Adrenal gland (tissue), 9 donors: ENCODE measurements at regions not wholly inside any gene's neighbourhood (a gene's known extent, or its start where the extent isn't known, plus 50 kb on each side); places are given as distances from the start of the nearest gene placed in this dataset.

Experiments used
- DNase-seq, 7 donors: peaks; one replicate each; pipeline ENCODE4 v3.0.0-alpha.2; 2019 to 2020
- H3K27ac ChIP-seq, 5 donors: fragments of 200-600 bp; sonication (generic) in 4 of 5; 1 replicate in 3 of 5; 2 replicates in 2 of 5; pipeline versions ENCODE4 v1.5.1 to v1.8.0; 2016 to 2020; ENCODE audit warnings: mild to moderate bottlenecking in 1 of 5
- H3K27me3 ChIP-seq: fragments of 200-600 bp; 2 replicates; pipeline ENCODE4 v1.8.0; 2021
- H3K36me3 ChIP-seq, 2 donors: fragments of 200-600 bp; replicated peaks in 1 of 2; 1 replicate in 1 of 2; 2 replicates in 1 of 2; pipeline versions ENCODE4 v1.5.1 to v1.8.0; 2018 to 2022
- H3K4me1 ChIP-seq, 2 donors: fragments of 200-600 bp; replicated peaks in 1 of 2; 1 replicate in 1 of 2; 2 replicates in 1 of 2; pipeline versions ENCODE4 v1.5.1 to v1.8.0; 2018 to 2021
- H3K4me3 ChIP-seq, 4 donors: fragments of 200-600 bp; sonication (generic) in 3 of 4; one replicate each; pipeline ENCODE4 v1.5.1; 2016 to 2018
- H3K9me3 ChIP-seq, 3 donors: fragments of 200-600 bp; sonication (generic) in 1 of 3; replicated peaks in 1 of 3; 1 replicate in 2 of 3; 2 replicates in 1 of 3; pipeline versions ENCODE4 v1.5.1 to v1.8.0; 2016 to 2021
- POLR2A ChIP-seq, 2 donors: fragments of 450-650 bp; IDR thresholded peaks; one replicate each; pipeline ENCODE4 v1.6.1; 2017; ENCODE audit warnings: antibody characterized with exemption in 2 of 2, mild to moderate bottlenecking in 2 of 2, moderate library complexity in 1 of 2
- WGBS, 4 donors: extraction: QIAGEN DNeasy Blood & Tissue Kit in 2 of 4; methylation state at CpG; one replicate each; pipeline versions ENCODE4 v1.1.5 to v1.1.7; 2013 to 2017; 5-methylcytosine and 5-hydroxymethylcytosine counted together
- intact Hi-C, 2 donors: fragments of 100-400 bp; cut with DNase I; formaldehyde crosslinking; loops; one replicate each; pipeline versions ENCODE4 v1.14.1 to v1.15.0; 2022 to 2023
- TF ChIP-seq, protein P1 (sequence below), 6 experiments: fragments of 450-650 bp in 4 of 6; fragments of 200-600 bp in 2 of 6; sonication (generic) in 1 of 6; IDR thresholded peaks; 1 replicate in 5 of 6; 2 replicates in 1 of 6; pipeline versions ENCODE4 v1.5.1 to v1.8.0; 2016 to 2021; ENCODE audit warnings: antibody characterized with exemption in 6 of 6, mild to moderate bottlenecking in 2 of 6, moderate library complexity in 1 of 6
- donor health status: healthy with polysubstance abuse.
- donor health status: Bipolar disorder and iron deficiency.
- donor health status: DM: yes; HTN: yes; CAD: no.
- donor health status: DM: no; HTN: no; CAD: no.
- donor health status: DM: no; HTN: no; CAD: no.

DNA sequence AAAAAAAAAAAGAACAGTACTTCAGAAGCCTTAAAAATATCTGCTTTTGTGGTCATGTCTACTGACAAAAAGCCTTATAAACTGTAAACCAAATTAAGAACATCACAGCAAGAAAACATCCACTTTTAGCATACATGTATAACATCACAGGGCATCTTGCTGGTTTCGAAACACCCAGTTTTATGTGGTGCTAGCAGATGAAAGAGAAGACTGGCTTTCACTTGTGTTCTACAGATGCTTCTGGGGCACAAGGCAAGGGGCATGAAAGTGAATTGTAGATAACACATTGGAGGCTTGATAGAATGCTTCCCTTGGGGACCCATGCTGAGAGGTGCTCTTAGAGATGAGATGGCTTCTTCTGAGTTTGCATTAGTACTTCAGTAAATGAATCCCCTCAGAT is 543.7 kb upstream of the PKN2 start:
- Histone ChIP-seq H3K4me1 (no peaks in the 10 kb centered on the region), H3K4me3 (no peak overlapping the region), H3K9me3 (no peaks in the 10 kb centered on the region), H3K27ac (no peak overlapping the region), H3K27me3 (no peaks in the 10 kb centered on the region), H3K36me3 (no peaks in the 10 kb centered on the region)
- intact Hi-C loops: no loop called here
- TF ChIP-seq POLR2A (IDR thresholded peaks at IDR 0.05): no peak
- TF ChIP-seq, protein P1, sequence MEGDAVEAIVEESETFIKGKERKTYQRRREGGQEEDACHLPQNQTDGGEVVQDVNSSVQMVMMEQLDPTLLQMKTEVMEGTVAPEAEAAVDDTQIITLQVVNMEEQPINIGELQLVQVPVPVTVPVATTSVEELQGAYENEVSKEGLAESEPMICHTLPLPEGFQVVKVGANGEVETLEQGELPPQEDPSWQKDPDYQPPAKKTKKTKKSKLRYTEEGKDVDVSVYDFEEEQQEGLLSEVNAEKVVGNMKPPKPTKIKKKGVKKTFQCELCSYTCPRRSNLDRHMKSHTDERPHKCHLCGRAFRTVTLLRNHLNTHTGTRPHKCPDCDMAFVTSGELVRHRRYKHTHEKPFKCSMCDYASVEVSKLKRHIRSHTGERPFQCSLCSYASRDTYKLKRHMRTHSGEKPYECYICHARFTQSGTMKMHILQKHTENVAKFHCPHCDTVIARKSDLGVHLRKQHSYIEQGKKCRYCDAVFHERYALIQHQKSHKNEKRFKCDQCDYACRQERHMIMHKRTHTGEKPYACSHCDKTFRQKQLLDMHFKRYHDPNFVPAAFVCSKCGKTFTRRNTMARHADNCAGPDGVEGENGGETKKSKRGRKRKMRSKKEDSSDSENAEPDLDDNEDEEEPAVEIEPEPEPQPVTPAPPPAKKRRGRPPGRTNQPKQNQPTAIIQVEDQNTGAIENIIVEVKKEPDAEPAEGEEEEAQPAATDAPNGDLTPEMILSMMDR (IDR thresholded peaks at IDR 0.05): no peak
- DNase-seq: no peak
- 81 to 95% (median 84%) methylated on average over 1 of the region's 1 CpG for WGBS, 4 donors

DNA sequence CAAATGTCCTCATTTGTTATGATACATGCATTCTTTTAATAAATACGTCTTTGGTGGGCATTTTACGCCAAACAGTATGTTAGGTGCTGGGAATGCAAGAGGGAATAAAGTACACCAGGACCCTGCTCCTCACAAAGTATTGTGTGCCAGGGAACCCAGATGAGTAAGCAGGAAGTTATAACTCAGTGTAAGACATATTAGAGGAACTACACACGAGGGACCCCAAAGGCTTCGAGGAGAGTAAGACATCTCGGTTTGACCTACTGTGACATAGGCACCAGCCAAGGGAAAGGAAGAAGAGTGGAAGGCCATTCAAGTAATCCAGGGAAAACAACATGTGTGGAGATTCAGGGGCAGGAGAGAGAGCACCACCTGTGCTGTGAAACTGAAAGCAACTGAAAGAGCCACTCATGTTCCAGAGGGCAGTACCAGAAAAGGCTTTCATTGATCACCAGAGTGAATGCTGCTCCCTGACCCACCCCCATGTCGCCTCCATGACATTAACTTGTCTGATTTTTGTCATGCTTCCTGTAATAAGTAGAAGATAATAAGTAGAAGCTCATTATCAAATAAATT is 542.5 kb upstream of the PKN2 start:
- Histone ChIP-seq H3K27me3 (no peaks in the 10 kb centered on the region), H3K4me3 (no peak overlapping the region), H3K4me1 (no peaks in the 10 kb centered on the region), H3K36me3 (no peaks in the 10 kb centered on the region), H3K9me3 (no peaks in the 10 kb centered on the region), H3K27ac (no peak overlapping the region)
- DNase-seq: no peak
- TF ChIP-seq, protein P1 (IDR thresholded peaks at IDR 0.05): no peak
- TF ChIP-seq POLR2A (IDR thresholded peaks at IDR 0.05): no peak
- intact Hi-C loops: no loop called here
- WGBS, 4 donors: 35 to 50% (median 42%) methylated on average over 6 of the region's 6 CpGs

DNA sequence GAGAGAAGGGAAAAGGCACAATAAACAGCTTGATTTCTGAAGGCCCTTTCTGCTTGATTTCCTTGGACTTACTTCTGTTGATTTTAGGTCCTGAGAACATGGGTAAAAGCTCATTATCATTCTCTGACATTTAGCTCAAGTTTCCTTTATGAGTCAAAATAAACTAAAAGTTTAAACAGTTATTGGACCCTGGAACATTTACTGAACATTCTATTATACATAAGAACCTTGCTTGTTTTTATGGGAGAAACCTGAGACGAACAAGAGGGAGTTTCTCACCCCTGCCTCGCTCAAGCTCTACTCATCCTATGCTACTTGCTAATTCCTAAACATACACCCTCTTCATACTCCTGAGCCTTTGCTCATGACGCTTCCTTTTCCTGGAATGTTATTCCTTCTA is 538.3 kb upstream of the PKN2 start:
- H3K4me3 ChIP-seq: no peak overlapping the region
- intact Hi-C loops: no loop called here
- no peak for TF ChIP-seq POLR2A (IDR thresholded peaks at IDR 0.05)
- TF ChIP-seq, protein P1 (IDR thresholded peaks at IDR 0.05): no peak

DNA sequence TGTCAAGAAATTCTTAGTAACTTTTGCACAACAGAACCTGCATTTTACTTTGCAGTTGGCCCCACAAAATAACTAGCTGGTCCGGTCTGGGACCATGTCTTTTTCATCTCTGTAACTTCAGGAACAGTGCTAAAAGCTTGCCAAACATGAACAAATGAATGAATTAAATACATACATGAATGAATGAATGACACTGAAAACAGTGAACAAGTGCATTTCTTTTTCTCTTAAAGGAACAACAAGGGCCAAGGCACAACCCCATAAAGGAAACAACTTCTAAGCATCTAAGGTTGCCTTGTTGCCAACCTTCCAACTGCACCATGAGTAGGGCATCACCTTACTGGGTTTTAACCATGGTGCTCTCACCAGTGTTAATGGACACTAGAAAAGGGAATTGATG is 534.4 kb upstream of the PKN2 start:
- no peak overlapping the region for H3K4me3 ChIP-seq
- no peak for TF ChIP-seq POLR2A (IDR thresholded peaks at IDR 0.05)
- TF ChIP-seq, protein P1 (IDR thresholded peaks at IDR 0.05): no peak
- 90 to 95% (median 92%) methylated on average over 1 of the region's 1 CpG for WGBS, 4 donors
- no peak overlapping the region for H3K27ac ChIP-seq
- intact Hi-C loops: no loop called here
- H3K4me1 ChIP-seq: no peaks in the 10 kb centered on the region
- no peaks in the 10 kb centered on the region for H3K36me3 ChIP-seq
- H3K9me3 ChIP-seq: no peaks in the 10 kb centered on the region
- DNase-seq: no peak
- no peaks in the 10 kb centered on the region for H3K27me3 ChIP-seq

More for the DNA sequence above, 538.3 kb upstream of the PKN2 start:
- no peaks in the 10 kb centered on the region for H3K4me1 ChIP-seq
- no peak for DNase-seq
- no peaks in the 10 kb centered on the region for H3K36me3 ChIP-seq
- no peaks in the 10 kb centered on the region for H3K27me3 ChIP-seq
- 68 to 86% (median 80%) methylated on average over 3 of the region's 3 CpGs for WGBS, 4 donors
- H3K27ac ChIP-seq: no peak overlapping the region
- H3K9me3 ChIP-seq: no peaks in the 10 kb centered on the region
